Osteoblast (primary cell): ENCODE measurements at regions not wholly inside any gene's neighbourhood (a gene's known extent, or its start where the extent isn't known, plus 50 kb on each side); places are given as distances from the start of the nearest gene placed in this dataset.

Experiments
- DNase-seq: peaks from one replicate; pipeline ENCODE4 v3.0.0; 2011; ENCODE audit warnings: low spot score, mixed read lengths; ENCODE audit not compliant: insufficient read length; ENCODE audit errors: missing footprints
- H2AFZ ChIP-seq: 2 replicates; pipeline ENCODE4 v1.6.0; 2011; ENCODE audit warnings: mild to moderate bottlenecking, low read length
- H3K27ac ChIP-seq: 2 replicates; pipeline ENCODE4 v1.5.1; 2011; ENCODE audit warnings: mild to moderate bottlenecking, low read depth, low read length, moderate library complexity
- H3K27me3 ChIP-seq: 2 replicates; pipeline ENCODE4 v1.6.0; 2012; ENCODE audit warnings: mild to moderate bottlenecking, control low read depth, inconsistent platforms, low read length, moderate library complexity; ENCODE audit not compliant: insufficient read depth
- H3K36me3 ChIP-seq: 2 replicates; pipeline ENCODE4 v1.5.1; 2011; ENCODE audit warnings: mild to moderate bottlenecking, low read length, control low read depth, moderate library complexity; ENCODE audit not compliant: insufficient read depth
- H3K4me1 ChIP-seq: 2 replicates; pipeline ENCODE4 v1.5.1; 2011; ENCODE audit warnings: mild to moderate bottlenecking, low read length, control low read depth, moderate library complexity; ENCODE audit not compliant: insufficient read depth
- H3K4me2 ChIP-seq: 2 replicates; pipeline ENCODE4 v1.6.0; 2011; ENCODE audit warnings: mild to moderate bottlenecking, low read length; ENCODE audit not compliant: insufficient read depth
- H3K4me3 ChIP-seq: fragments of 200-600 bp; sonication (generic); 3 replicates; pipeline ENCODE4 v1.5.1; 2012; ENCODE audit warnings: mild to moderate bottlenecking, low read length, inconsistent platforms; ENCODE audit not compliant: insufficient read depth
- H3K79me2 ChIP-seq: 2 replicates; pipeline ENCODE4 v1.6.0; 2012; ENCODE audit warnings: mild to moderate bottlenecking, low read length, control low read depth, inconsistent platforms; ENCODE audit not compliant: insufficient read depth
- H3K9me3 ChIP-seq: 2 replicates; pipeline ENCODE4 v1.5.1; 2011; ENCODE audit warnings: low read depth, low read length, control low read depth
- H4K20me1 ChIP-seq: 2 replicates; pipeline ENCODE4 v1.6.0; 2012; ENCODE audit warnings: mild to moderate bottlenecking, low read length, control low read depth; ENCODE audit not compliant: insufficient read depth
- CTCF ChIP-seq: IDR thresholded peaks from 2 replicates; pipeline ENCODE4 v1.5.1; 2011; ENCODE audit warnings: mild to moderate bottlenecking, low read depth, low read length, moderate library complexity; ENCODE audit errors: extremely low read depth

GRCh38 chr11:26040339-26040738, 291.6 kb upstream of the ANO3 start:
- no peak overlapping the region for H3K4me3 ChIP-seq
- no peaks in the 10 kb centered on the region for H3K79me2 ChIP-seq

GRCh38 chr11:26042113-26042512, 289.8 kb upstream of the ANO3 start:
- Histone ChIP-seq H4K20me1 (no peaks in the 10 kb centered on the region), H3K27me3 (no peaks in the 10 kb centered on the region), H3K36me3 (no peaks in the 10 kb centered on the region), H3K9me3 (no peaks in the 10 kb centered on the region), H3K79me2 (no peaks in the 10 kb centered on the region), H3K4me2 (no peak overlapping the region), H3K4me3 (no peak overlapping the region), H3K4me1 (no peaks in the 10 kb centered on the region), H3K27ac (no peak overlapping the region), H2AFZ (no peak overlapping the region)
- no peak for DNase-seq
- TF ChIP-seq CTCF, result no peak

More at GRCh38 chr11:26040339-26040738, 291.6 kb upstream of the ANO3 start:
- H3K9me3 ChIP-seq, result no peaks in the 10 kb centered on the region
- H3K36me3 ChIP-seq, result no peaks in the 10 kb centered on the region
- DNase-seq, result no peak
- TF ChIP-seq CTCF, result no peak
- no peak overlapping the region for H2AFZ ChIP-seq
- no peaks in the 10 kb centered on the region for H3K4me1 ChIP-seq
- H3K27me3 ChIP-seq, result no peaks in the 10 kb centered on the region
- H3K4me2 ChIP-seq, result no peak overlapping the region
- H4K20me1 ChIP-seq, result no peaks in the 10 kb centered on the region
- H3K27ac ChIP-seq, result no peak overlapping the region

- Histone ChIP-seq H3K27ac (no peak overlapping the region), H3K36me3 (no peaks in the 10 kb centered on the region), H4K20me1 (no peaks in the 10 kb centered on the region), H2AFZ (no peak overlapping the region), H3K4me1 (no peaks in the 10 kb centered on the region), H3K4me3 (no peak overlapping the region), H3K79me2 (no peaks in the 10 kb centered on the region), H3K27me3 (no peaks in the 10 kb centered on the region), H3K9me3 (no peaks in the 10 kb centered on the region), H3K4me2 (no peak overlapping the region)
- no peak for DNase-seq
- no peak for TF ChIP-seq CTCF
These were observed 288.3 kb upstream of the ANO3 start for GRCh38 chr11:26043665-26044064.

GRCh38 chr11:26044389-26044788, 287.5 kb upstream of the ANO3 start:
- H3K4me2 ChIP-seq, result no peak overlapping the region
- no peaks in the 10 kb centered on the region for H3K9me3 ChIP-seq
- no peaks in the 10 kb centered on the region for H3K36me3 ChIP-seq
- no peaks in the 10 kb centered on the region for H3K27me3 ChIP-seq
- H3K79me2 ChIP-seq, result no peaks in the 10 kb centered on the region
- no peak overlapping the region for H2AFZ ChIP-seq
- TF ChIP-seq CTCF, result no peak
- DNase-seq, result no peak
- H4K20me1 ChIP-seq, result no peaks in the 10 kb centered on the region
- no peak overlapping the region for H3K4me3 ChIP-seq
- no peaks in the 10 kb centered on the region for H3K4me1 ChIP-seq
- H3K27ac ChIP-seq, result no peak overlapping the region
